MM.1S (cell line): ENCODE measurements at regions not wholly inside any gene's neighbourhood (a gene's known extent, or its start where the extent isn't known, plus 50 kb on each side); places are given as distances from the start of the nearest gene placed in this dataset.

Source experiments
- CTCF ChIP-seq: fragments of 300-600 bp; sonication (generic); IDR thresholded peaks from 2 replicates; pipeline ENCODE4 v1.5.1; 2016; ENCODE audit warnings: antibody characterized with exemption, low read length, mixed read lengths
- EZH2 ChIP-seq: fragments of 300-600 bp; sonication (generic); optimal IDR thresholded peaks from 2 replicates; pipeline ENCODE3; 2017; ENCODE audit warnings: low read depth, mild to moderate bottlenecking, antibody characterized with exemption, low read length, mixed read lengths

- TF ChIP-seq CTCF = no peak
- TF ChIP-seq EZH2 = no peak
These were observed 282.9 kb downstream of the SEC16B start for GRCh38 chr1:177686933-177687332.
